DND-41 (cell line): ENCODE measurements at regions not wholly inside any gene's neighbourhood (a gene's known extent, or its start where the extent isn't known, plus 50 kb on each side); places are given as distances from the start of the nearest gene placed in this dataset.
"Not testable (repeated sequence)": the region's sequence is repeated elsewhere in the genome, so short reads cannot be mapped to it uniquely, and the experiment has no call there.

Source experiments
- ATAC-seq: fragments of 200-7000 bp; cut with Tn5 transposase; 3 replicates; pipeline ENCODE4 v1.9.1; 2021; ENCODE audit warnings: low read depth; ENCODE audit not compliant: insufficient read depth
- DNase-seq: peaks from one replicate; pipeline ENCODE4 v3.0.0-alpha.2; 2020
- H2AFZ ChIP-seq: 2 replicates; pipeline ENCODE4 v1.6.0; 2012; ENCODE audit warnings: low read depth, low read length
- H3K27ac ChIP-seq: 2 replicates; pipeline ENCODE4 v1.5.1; 2012; ENCODE audit warnings: low read length, inconsistent platforms
- H3K27me3 ChIP-seq: fragments of 200-600 bp; sonication (generic); 2 replicates; pipeline ENCODE4 v1.6.0; 2012; ENCODE audit warnings: low read length, mild to moderate bottlenecking, inconsistent platforms; ENCODE audit not compliant: insufficient read depth, poor library complexity
- H3K36me3 ChIP-seq: 2 replicates; pipeline ENCODE4 v1.5.1; 2012; ENCODE audit warnings: low read length, inconsistent platforms; ENCODE audit not compliant: insufficient read depth
- H3K4me1 ChIP-seq: 2 replicates; pipeline ENCODE4 v1.5.1; 2012; ENCODE audit warnings: mild to moderate bottlenecking, low read length; ENCODE audit not compliant: insufficient read depth
- H3K4me2 ChIP-seq: 2 replicates; pipeline ENCODE4 v1.6.0; 2012; ENCODE audit warnings: mild to moderate bottlenecking, moderate library complexity, low read length, inconsistent platforms; ENCODE audit not compliant: insufficient read depth
- H3K4me3 ChIP-seq, 2 experiments: fragments of 200-600 bp in 1 of 2; shearing (Covaris generic) in 1 of 2; 2 replicates each; pipeline ENCODE4 v1.5.1; 2012 to 2016; ENCODE audit warnings: inconsistent platforms in 2 of 2, low read length in 2 of 2, mild to moderate bottlenecking in 2 of 2, low read depth in 1 of 2, moderate library complexity in 1 of 2
- H3K79me2 ChIP-seq: 2 replicates; pipeline ENCODE4 v1.6.0; 2012; ENCODE audit warnings: low read length, inconsistent platforms; ENCODE audit not compliant: insufficient read depth
- H3K9ac ChIP-seq: 2 replicates; pipeline ENCODE4 v1.6.0; 2012; ENCODE audit warnings: low read depth, mild to moderate bottlenecking, inconsistent platforms, low read length, moderate library complexity
- H3K9me3 ChIP-seq: 2 replicates; pipeline ENCODE4 v1.5.1; 2012; ENCODE audit warnings: low read length, moderate library complexity, mild to moderate bottlenecking, inconsistent platforms; ENCODE audit not compliant: insufficient read depth, severe bottlenecking
- H4K20me1 ChIP-seq: 2 replicates; pipeline ENCODE4 v1.6.0; 2012; ENCODE audit warnings: low read length; ENCODE audit not compliant: insufficient read depth
- CTCF ChIP-seq: IDR thresholded peaks from 2 replicates; pipeline ENCODE4 v1.5.1; 2012; ENCODE audit warnings: borderline replicate concordance, low read length, moderate library complexity, mild to moderate bottlenecking; ENCODE audit not compliant: poor library complexity, severe bottlenecking; ENCODE audit errors: extremely low read depth
- EZH2 ChIP-seq: IDR thresholded peaks from 3 replicates; pipeline ENCODE4 v1.6.1; 2012; ENCODE audit warnings: borderline replicate concordance, low read depth, mild to moderate bottlenecking, moderate library complexity, low read length, inconsistent platforms; ENCODE audit not compliant: severe bottlenecking

GRCh38 chr15:56552659-56553058 is 87.7 kb upstream of the MNS1 start:
- no peak overlapping the region for H3K27ac ChIP-seq
- peaks cover 7% of the 10 kb centered on the region for H3K4me1 ChIP-seq
- no peaks in the 10 kb centered on the region for H3K79me2 ChIP-seq
- H3K27me3 ChIP-seq = no peaks in the 10 kb centered on the region
- no peaks in the 10 kb centered on the region for H4K20me1 ChIP-seq
- ATAC-seq = no peak
- no peak overlapping the region for H3K9ac ChIP-seq
- H3K4me3 ChIP-seq = no peak overlapping the region
- DNase-seq = no peak
- H2AFZ ChIP-seq = no peak overlapping the region
- H3K36me3 ChIP-seq = no peaks in the 10 kb centered on the region
- H3K9me3 ChIP-seq = peaks cover 10% of the 10 kb centered on the region
- no peak overlapping the region for H3K4me2 ChIP-seq
- no peak for TF ChIP-seq CTCF
- no peak for TF ChIP-seq EZH2

GRCh38 chr15:56540570-56540969 is 75.6 kb upstream of the MNS1 start:
- H3K9me3 ChIP-seq = peaks cover 16% of the 10 kb centered on the region
- not testable (repeated sequence) for H3K79me2 ChIP-seq, H3K27me3 ChIP-seq, H2AFZ ChIP-seq, H3K9ac ChIP-seq, ATAC-seq, H3K36me3 ChIP-seq, H3K4me3 ChIP-seq, H4K20me1 ChIP-seq, H3K4me2 ChIP-seq, DNase-seq
- peaks cover 47% of the 10 kb centered on the region for H3K4me1 ChIP-seq
- peak overlapping the region; percentile 53; the same call in 1 of the 2 replicates for H3K27ac ChIP-seq

- not testable (repeated sequence) for H3K79me2 ChIP-seq, H3K9ac ChIP-seq, DNase-seq, H3K27me3 ChIP-seq, H3K4me2 ChIP-seq, H3K4me3 ChIP-seq, ATAC-seq, H2AFZ ChIP-seq, H4K20me1 ChIP-seq, H3K36me3 ChIP-seq
- H3K4me1 ChIP-seq = peaks cover 52% of the 10 kb centered on the region
- peak overlapping the region; percentile 95 for H3K27ac ChIP-seq
- H3K9me3 ChIP-seq = peaks cover 13% of the 10 kb centered on the region
Measured at GRCh38 chr15:56540157-56540556, 75.2 kb upstream of the MNS1 start.

GRCh38 chr15:56538901-56539545 is 74.1 kb upstream of the MNS1 start:
- Histone ChIP-seq H3K9me3 (peaks cover 1% of the 10 kb centered on the region), H3K9ac (peak overlapping the region; percentile 42), H3K27ac (peak overlapping the region; percentile 95), H3K79me2 (no peaks in the 10 kb centered on the region), H3K36me3 (no peaks in the 10 kb centered on the region), H3K4me1 (peaks cover 63% of the 10 kb centered on the region), H2AFZ (peak overlapping the region; percentile 61), H3K27me3 (no peaks in the 10 kb centered on the region), H4K20me1 (no peaks in the 10 kb centered on the region), H3K4me2 (no peak overlapping the region; the same call in 1 of the 2 replicates), H3K4me3 (no peak overlapping the region; a peak in 1 of 4 replicates)
- no peak for ATAC-seq
- no peak for DNase-seq
- TF ChIP-seq CTCF (no peak), EZH2 (no peak)
